ENCODE measurements at regions not wholly inside any gene's neighbourhood (a gene's known extent, or its start where the extent isn't known, plus 50 kb on each side); places are given as distances from the start of the nearest gene placed in this dataset.

DNA sequence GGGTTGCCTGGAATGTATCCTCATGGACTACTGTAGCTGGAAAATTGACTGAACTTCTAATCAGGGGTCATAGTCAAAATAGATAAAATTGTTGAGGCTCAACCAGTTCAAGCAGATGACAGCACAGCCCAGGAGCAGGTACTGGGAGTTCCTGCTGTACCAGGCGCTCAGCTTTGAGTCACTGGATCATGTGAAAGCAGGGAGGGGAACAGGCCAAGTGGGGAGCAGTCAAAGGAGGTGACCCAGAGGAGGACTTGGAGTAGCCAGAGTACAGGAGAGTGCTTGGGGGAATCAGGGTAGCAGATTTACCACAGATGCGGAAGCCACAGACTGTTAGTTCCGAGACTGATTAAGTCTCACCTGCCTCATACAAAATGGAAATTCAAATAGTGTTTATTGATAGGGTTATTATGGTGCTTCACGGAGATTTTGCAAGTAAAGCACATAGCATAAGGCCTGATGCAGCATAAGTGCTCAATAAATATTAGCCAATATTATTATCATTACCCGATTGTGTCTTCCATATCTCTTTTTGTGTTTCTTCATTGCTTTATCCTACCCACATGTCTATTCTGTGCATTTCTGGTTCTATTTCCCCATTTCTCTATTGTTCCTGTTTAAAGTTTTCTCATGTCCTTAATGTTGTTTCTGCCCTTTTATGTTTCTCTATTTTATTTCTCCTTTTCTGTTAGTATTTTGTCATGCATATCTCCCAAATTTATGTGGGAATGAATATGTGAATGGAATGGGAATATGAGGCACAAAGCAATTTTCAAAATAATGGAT is 369.2 kb upstream of the MCTP2 start:
- no peak for DNase-seq

DNA sequence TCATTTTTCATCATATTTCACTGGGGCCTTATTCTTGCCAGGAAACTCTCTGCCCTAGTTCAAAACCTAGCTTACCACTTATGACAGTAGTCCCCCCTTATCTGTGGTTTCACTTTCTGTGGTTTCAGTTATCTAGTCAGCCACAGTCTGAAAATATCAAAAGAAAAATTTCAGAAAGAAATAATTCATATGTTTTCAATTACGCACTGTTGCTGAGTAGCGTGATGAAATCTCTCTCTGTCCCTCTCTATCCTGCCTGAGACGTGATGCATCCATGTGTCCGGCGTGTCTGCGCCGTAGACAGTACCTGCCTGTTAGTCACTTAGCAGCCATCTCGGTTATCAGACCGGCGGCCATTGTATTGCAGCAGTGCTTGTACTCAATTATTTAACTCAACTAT is 369.9 kb upstream of the MCTP2 start:
- DNase-seq = no peak

DNA sequence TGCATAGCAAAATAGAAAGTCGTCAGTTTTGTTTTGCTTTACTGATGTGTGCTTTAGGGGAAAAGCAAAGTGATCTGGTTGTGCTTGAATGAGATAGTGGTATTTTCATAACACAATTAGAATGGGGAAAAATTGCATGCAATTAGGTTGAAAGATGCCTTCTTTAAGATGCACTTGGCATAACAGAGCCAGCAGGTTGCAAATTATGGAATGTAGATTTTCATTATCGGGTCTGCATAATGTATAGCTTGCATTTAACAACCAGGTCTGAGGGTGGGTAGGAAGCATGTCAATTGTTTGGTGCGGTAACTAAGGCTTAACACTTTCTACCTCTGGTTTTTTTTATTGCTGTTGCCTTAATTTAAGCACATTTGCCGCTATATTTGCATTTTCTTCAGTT is 370.7 kb upstream of the MCTP2 start:
- no peak for DNase-seq

DNA sequence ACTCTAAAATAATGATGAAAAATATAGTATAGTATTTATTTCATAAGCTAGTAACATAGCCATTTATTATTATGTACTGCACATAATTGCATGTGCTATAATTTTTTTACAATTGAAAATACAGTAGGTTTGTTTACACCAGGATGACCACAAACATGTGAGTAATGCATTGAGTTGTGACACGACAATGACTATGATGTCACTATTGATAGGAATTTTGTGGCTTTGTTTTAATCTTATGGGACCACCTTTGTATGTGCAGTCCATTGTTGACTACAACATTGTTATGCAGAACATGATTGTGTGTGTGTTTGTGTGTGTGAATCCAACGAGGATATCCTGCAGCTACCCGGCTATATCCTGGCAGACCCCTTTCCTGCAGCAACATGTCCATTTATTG is 372.2 kb upstream of the MCTP2 start:
- no peak for DNase-seq

DNA sequence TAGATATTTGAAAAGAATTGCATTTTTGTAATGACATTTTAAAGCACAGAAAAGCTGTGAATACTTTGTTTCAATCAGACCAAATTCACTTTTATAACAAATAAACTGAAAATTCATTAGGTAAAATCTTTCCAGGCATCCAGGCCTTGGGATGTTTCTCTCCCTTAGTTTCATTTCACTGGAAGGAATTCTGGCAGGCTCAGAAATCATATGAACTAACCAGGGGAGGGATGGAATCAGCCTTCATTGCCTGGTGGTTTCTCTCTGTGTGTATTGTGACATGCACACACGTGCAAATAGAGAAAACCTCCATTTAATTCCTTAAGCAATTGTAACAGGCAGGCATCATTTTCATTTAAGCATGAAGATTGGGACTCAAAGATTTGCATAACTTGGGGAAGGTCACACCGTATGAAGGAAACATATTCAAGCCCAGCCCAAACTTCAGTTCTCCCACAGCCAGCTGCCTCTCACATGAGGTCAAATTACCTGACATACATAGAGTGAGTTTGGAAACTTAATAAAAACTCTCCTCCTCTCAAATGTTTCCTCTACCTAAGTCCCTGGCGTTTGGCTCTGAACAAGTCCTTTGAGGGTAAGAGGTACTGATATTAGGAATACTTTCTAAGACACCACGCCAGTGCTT is 376.1 kb upstream of the MCTP2 start:
- no peak for DNase-seq

DNA sequence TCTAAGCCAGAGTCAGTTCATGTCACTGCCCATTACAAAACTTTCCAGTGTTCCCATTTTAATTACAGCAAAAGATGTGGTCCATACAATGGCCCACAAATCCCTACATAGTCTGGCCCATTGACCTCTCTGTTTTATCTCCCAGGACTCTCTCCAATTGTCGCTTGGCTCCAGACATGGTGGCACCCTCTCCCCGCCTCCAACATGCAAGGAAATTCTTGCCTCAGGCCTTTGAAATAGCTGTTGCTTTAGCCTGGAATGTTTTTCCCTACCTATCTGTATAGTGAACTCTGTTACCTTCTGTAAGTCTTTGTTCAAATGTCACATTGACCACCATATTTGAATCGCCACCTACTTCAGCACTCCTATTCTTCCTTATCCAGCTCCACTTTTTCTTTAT is 377.3 kb upstream of the MCTP2 start:
- DNase-seq = no peak

DNA sequence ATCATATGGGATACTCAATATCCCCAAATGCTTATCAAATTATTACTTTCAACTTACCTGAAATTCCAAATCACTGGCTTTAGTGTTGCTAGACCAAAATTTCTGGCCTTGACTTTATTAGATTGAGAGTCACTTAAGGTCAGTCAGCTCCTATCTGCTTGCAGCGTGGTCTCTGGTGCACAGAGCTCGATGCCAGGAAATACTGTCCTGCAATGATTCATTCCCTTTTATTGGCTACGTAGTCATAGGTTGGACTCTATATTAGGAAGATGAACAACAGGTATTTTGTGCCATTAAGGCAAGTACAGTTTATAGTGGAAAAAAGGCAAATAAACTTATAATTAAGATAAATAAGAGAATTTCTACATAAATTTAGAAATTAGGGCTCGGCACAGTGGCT is 378.6 kb upstream of the MCTP2 start:
- no peak for DNase-seq

DNA sequence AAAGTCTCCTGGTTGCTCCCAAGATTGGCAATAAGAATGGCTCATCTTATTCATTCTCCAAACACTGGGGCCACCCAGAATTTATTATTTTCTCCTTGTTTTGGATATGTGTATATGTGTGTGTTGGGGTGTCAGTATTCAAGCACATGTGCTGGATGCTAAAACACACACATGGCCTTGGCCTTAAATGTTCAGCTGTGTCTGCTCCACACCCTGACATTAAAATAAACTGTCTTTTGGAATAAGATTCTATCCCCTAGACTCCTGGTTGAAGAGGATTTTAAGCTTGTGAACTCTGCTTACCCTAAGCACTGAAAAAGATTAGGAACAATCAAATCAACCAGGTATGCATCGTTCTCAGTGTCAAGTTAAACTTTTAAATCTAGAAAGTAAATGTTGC is 382.9 kb upstream of the MCTP2 start:
- DNase-seq = no peak

DNA sequence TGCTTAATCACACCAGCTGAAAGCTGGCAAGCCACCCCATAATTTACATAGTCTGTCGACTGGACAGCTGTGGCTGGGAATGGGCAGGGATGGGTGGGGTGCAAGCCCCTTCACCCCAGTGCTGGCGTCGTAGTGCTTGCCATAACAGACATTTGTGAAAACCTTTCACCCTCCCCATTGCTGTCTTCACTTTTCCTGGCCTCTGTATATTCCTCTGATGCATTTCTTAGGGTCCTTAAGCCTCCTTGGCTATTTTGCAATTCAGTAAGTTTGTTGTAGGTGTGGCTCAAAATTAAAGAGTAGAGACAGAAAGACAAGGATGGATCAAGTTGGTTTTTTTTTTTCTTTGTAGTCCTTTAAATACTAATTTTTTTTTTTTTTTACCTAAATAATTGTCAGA is 383.3 kb upstream of the MCTP2 start:
- DNase-seq = no peak

DNA sequence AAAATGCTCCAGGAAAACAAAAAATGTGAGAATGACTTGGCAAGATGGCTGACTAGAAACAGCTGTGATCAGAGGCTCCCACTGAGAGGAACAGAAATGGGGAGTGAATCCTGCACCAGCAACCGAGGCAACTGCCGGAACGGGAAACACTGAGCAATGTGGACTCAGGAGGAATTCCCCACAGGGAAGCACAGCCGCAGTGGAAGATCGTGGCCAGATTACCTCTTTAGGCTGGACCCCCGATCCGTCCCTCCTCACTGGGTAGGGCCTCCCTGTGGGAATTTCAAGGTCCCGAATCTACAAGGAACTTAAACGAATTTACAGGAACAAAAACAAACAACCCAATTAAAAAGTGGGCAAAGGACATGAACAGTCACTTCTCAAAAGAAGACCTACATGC is 385.2 kb upstream of the MCTP2 start:
- no peak for DNase-seq

DNA sequence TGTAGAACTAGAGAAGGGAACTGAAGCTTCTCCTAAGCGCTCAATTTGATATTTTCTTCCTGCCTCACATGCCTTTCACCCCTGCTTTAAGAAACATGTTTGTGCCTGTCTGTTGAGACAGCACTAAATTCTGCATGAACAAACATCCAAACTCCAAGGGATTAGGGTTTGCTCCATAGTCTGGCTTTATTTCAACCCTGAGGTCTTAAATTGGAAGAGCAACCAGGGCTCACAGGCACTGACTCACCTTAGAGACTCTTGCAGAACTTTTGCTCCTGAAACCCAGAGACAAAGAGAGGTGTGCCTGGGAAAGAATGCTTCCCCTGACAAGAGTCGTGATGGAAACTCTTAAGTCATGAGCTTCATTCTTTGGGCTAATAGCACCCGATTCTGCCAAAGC is 393.9 kb upstream of the MCTP2 start:
- DNase-seq = no peak

DNA sequence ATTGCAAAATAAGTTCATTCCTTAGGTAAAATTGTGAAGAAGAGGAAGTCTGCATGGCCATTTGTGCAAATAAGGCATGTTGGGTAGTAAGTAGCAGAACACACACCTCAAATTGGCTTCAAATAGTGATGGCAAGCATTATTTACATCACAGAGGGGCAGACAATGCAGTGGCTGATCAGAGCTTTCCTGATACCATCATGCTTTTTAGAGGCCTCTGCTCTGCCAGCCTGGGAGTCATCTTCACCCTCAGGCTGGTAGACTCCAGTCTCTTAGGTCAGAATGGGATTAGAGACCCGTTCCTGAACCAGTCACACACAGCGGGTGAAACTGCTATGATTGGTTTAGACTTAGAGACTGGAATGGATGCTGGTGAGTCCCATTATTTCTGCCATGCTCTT is 396.0 kb upstream of the MCTP2 start:
- no peak for DNase-seq

DNA sequence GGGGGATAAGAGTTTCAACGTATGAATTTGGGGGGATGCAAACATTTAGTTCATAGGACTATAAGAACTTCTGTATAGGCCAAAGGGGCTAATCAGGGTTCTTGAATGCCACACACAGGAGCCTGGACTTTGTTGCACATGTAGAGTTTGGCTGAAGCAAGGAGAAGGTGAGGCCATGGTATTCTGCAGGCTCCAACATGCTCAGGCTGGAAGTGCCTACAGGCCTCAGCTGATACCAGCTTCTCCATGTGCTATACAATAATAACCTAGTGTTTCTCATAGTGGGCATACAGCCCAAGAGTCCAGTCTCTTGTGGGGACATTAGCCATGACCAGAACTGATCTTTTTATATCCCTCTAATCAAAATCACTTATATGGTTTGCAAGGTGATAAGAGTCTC is 399.7 kb upstream of the MCTP2 start:
- no peak for DNase-seq

DNA sequence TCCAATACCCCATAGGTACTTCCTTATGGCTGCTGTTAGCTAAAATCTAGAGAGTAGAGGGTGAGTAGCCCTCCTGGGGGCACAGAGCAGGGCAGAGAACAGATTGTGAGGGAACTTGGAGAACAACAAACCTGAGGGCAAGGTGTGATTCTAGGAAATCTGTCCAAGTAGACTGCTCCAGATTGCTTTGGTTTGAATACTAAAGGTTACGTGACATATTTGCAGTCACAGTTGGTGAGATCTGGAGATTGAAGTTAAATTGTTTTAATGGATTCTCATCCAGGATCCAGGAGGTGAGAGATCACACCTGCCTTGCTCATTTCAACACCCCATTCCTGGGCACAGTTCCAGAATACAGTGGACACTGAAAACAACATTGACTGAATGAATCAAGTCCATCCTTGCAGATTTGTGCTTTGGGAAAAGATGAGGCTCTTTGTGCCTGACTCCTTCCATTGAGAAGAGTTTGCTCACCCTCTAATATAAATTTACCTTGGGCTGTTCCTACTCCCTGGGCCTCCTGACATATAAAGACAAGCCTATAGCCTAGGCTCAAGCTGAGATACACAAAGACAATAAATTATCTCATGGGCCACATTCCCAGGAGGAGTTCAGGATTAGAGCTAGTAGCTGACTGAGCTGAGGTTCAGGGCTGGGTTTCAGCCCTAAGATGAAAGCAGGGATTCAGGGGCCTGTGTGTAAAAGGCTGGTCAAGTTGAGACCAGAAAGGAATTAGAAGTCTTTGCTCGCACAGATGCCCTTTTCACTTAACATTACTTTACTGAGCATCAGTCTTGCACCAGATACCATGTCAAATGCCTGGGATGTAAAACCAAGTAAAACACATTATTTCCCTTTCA is 400.9 kb upstream of the MCTP2 start:
- no peak for DNase-seq

DNA sequence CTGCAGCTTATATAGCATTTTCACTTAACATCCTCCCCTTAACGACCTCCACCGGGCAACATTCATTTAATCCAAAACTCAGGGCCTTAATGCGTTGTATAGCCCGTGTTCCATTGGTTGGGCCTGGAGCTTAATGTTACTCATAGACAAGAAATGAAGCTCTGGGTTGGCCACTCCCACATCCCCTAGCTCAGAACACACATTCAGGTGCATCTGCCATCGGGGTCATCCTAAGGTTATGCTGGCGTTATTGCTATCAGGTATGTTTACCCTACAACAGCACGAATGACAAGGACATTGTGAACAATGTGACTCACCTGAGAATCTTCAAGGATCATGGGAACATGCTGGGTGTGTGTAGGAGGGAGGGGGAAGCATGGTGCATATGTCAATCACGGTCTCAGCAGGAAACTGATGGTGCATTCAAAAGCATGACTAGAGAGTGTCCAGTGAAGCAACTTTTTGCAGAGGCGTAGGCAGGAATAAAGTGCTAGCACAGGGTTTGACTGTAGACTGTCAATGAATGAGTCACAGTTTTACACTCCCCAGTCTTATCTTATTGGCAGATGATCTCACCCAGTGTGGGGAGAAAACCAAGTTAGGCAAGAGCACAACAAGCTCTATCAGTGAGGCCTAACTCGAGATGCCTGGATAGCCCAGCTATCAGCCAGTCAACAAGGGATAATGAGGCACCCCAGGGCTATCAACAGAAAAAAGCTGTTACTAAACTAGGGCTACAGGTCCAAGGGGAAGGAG is 402.1 kb upstream of the MCTP2 start:
- DNase-seq = no peak

DNA sequence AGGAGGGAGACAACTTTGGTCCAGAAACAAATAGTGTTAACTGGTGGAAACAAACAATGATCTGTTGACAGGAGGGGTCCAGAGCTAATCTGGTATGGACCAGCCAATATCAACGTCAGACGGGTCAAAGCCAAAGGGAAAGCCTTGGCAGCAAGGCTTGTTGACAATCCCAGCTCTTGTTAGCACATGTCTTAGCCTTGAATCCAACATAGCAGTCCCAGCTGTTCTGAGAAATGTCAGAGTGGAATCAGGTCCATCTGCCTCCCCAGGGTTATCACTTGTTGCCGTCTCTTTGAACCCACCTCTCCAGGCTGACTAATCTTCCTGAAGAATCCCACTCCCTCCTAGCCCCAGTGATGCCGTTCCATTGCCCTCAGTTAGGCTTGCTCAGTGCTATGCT is 404.6 kb upstream of the MCTP2 start:
- DNase-seq = no peak

DNA sequence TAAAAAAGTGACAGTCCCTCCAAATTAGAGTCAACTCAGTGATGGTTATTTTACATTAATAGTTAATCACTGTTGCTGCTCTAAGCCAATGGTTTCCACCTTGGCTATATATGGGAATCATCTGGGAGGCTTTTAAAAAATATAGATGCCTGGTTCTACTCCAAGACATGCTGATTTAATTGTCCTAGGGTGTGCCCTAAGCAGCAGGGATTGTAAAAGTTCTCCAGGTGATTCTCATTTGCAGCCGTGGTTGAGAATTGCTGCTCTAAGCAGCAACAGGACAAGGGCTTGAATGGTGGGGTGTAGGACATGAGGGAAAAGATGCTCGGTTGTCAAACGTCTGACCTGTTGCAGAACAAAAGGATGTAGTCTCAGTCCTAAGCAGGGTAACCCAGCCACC is 405.1 kb upstream of the MCTP2 start:
- DNase-seq = no peak

DNA sequence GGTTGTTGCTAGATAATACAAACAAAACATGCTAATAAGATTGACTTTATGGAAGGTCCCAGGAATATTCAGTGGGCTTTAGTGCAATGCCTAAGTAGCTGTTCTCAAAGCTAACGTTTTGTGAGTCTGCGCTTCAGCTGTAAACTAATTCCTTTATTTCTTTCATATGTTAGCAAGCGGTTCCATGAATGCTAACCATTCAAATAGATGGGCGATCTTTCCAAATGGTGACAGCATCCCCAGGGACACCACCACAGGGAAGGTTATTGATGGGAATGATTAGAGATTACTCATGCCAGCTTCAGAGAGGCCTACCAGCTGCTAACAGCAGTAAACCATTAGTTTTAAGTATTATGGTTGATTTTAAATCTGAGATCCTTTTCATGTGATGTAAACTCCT is 405.7 kb upstream of the MCTP2 start:
- no peak for DNase-seq

DNA sequence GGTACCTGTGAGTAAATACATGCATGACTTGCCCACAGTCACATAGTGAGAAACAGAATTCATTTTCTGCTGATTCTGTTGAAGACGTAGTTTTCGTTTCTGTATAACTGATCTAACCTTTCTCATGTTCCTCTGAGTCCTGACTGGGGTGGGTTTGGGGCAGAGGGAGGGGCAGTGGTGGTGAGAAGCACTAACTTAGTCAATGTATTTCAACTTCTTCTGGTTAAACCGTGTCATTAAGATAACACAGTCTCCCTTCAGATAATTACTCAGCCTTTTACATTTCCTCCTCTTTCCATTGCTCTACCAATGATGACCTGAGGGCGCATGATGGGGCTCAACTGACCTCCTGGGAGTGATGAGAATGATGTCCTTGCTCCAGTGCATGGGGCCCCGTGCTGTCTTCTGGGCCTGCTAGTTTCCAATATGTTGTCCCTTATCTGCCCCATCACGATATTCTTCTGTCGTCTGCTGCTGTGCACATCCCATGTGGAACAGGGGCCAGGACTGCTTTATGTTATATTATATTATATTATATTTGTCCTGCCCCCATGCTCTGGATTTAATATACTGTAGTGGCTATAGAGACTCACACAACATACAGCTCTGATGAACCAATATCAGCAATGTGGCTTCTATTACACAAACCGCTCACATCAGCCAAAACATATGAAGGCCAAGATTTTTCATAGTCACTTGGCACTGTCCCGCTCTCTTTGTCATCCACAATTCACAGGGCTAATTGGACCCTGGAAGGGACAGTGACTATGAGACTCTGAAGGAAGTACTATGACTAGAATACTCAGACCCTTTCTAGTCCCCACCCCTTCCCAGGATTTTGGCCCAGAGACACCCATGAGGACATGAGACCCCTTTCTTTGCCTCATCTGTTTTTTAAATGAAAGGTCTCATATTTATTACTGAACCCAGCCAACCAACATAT is 407.1 kb upstream of the MCTP2 start:
- no peak for DNase-seq

DNA sequence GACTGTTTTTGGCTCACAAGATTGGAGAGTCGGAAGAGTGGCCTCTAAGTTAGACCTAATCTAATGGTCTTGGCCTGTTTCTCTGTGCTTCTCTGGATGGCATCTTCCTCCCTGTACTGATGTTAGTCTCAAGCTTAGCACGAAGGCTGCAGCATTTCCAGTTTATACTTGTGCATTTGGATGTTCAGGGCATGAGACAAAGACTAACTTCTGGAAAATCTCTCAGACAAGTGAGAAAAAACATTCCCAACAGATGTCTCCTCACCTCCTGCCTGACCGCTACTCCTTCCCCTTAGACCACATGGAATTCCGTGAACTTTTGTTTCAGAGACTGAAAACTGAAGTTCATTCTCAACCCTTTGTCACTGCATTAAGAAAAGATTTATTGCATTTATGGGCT is 410.8 kb upstream of the MCTP2 start:
- DNase-seq = no peak

DNA sequence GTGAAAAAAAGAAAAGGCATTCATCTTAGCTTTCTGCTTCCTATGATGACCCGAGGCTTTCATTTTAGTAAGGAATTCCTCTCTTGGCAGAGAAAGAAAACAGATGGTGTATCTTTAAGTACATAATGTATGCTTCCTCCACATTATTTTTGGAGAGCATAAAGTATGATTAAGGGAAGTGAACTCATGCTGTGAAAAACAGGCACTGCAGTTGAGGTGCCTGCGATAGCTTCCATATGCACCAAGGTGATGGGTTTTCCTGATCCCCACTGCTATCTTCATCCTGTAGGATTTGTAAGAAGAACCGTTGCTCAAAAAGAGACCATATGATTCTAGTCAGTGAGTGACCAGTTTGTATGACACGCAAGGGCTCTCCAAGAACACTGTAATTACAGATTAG is 411.5 kb upstream of the MCTP2 start:
- DNase-seq = no peak

DNA sequence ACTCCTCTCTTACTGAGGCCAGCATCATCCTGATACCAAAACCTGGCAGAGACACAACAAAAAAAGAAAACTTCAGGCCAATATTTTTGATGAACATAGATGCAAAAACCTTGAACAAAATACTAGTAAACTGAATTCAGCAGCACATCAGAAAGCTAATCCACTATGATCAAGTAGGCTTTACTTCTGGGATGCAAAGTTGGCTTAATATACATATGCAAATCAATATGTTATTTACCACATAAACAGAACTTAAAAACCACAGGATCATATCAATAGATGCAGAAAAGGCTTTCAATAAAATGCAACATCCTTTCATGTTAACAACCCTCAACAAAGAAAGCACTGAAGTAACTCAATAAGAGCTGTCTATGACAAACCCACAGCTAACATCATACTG is 414.5 kb upstream of the MCTP2 start:
- no peak for DNase-seq
